ENCODE measurements at regions not wholly inside any gene's neighbourhood (a gene's known extent, or its start where the extent isn't known, plus 50 kb on each side); places are given as distances from the start of the nearest gene placed in this dataset.

DNA sequence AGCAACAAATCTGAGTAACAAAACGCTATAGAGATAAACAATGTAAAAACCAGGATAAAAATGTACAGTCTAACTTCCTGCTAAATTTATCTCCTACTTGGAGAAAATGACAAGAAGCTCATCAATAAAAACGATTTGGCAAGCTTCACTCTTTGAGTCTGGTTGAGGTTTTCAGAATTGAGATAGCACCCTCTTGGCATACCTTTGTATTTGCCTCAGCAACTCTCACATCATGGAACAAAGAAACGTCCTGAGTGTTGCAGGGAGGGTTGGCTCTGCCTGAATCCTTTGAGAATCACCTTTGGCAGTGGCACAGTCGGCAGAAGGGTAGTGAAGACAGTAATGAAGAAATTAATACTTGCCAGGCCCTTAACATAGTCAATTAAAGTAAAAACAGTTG lies 430.6 kb downstream of the GRB14 start:
- TF ChIP-seq, protein P1, sequence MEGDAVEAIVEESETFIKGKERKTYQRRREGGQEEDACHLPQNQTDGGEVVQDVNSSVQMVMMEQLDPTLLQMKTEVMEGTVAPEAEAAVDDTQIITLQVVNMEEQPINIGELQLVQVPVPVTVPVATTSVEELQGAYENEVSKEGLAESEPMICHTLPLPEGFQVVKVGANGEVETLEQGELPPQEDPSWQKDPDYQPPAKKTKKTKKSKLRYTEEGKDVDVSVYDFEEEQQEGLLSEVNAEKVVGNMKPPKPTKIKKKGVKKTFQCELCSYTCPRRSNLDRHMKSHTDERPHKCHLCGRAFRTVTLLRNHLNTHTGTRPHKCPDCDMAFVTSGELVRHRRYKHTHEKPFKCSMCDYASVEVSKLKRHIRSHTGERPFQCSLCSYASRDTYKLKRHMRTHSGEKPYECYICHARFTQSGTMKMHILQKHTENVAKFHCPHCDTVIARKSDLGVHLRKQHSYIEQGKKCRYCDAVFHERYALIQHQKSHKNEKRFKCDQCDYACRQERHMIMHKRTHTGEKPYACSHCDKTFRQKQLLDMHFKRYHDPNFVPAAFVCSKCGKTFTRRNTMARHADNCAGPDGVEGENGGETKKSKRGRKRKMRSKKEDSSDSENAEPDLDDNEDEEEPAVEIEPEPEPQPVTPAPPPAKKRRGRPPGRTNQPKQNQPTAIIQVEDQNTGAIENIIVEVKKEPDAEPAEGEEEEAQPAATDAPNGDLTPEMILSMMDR (IDR thresholded peaks at IDR 0.05), result no peak
- no peak for TF ChIP-seq POLR2A (IDR thresholded peaks at IDR 0.05)

Measured in Peyer's patch (tissue), 4 donors.